ENCODE measurements at regions not wholly inside any gene's neighbourhood (a gene's known extent, or its start where the extent isn't known, plus 50 kb on each side); places are given as distances from the start of the nearest gene placed in this dataset.

- CTCF ChIA-PET: no interaction called here
- Histone ChIP-seq H3K4me3 (ENCODE audit: low read depth, low read length) (no peak overlapping the region), H3K36me3 (ENCODE audit: control insufficient read depth in 2 of 2, insufficient read depth in 1 of 2, low read length in 2 of 2) (no peaks in the 10 kb centered on the region), H3K27ac (ENCODE audit: extremely low read depth, low read depth, low read length) (no peak overlapping the region), H3K4me1 (ENCODE audit: control insufficient read depth, insufficient read depth, low read length) (no peaks in the 10 kb centered on the region), H3K9me3 (ENCODE audit: control insufficient read depth, insufficient read depth, low read depth, low read length) (no peaks in the 10 kb centered on the region)
- POLR2A ChIA-PET: no interaction called here
- no peak for TF ChIP-seq ZNF404 (tag by site-specific recombination; IDR thresholded peaks at IDR 0.05)
- no peak for TF ChIP-seq ZNF354C (tag by site-specific recombination; IDR thresholded peaks at IDR 0.05; ENCODE audit: borderline replicate concordance, low read depth)
- no peak for TF ChIP-seq ZNF366 (tag by site-specific recombination; conservative IDR thresholded peaks at IDR 0.05)
- TF ChIP-seq MYNN (tag by site-specific recombination; IDR thresholded peaks at IDR 0.05; ENCODE audit: borderline replicate concordance): no peak
- no peak for TF ChIP-seq ZNF10 (tag by site-specific recombination; IDR thresholded peaks at IDR 0.05)
- TF ChIP-seq, protein P1, sequence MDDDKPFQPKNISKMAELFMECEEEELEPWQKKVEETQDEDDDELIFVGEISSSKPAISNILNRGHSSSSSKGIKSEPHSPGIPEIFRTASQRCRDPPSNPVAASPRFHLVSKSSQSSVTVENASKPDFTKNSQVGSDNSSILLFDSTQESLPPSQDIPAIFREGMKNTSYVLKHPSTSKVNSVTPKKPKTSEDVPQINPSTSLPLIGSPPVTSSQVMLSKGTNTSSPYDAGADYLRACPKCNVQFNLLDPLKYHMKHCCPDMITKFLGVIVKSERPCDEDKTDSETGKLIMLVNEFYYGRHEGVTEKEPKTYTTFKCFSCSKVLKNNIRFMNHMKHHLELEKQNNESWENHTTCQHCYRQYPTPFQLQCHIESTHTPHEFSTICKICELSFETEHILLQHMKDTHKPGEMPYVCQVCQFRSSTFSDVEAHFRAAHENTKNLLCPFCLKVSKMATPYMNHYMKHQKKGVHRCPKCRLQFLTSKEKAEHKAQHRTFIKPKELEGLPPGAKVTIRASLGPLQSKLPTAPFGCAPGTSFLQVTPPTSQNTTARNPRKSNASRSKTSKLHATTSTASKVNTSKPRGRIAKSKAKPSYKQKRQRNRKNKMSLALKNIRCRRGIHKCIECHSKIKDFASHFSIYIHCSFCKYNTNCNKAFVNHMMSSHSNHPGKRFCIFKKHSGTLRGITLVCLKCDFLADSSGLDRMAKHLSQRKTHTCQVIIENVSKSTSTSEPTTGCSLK (tag by site-specific recombination; IDR thresholded peaks at IDR 0.05): no peak
- TF ChIP-seq ZBTB8A (tag by site-specific recombination; IDR thresholded peaks at IDR 0.05): no peak
Measured at GRCh38 chr12:43052441-43052840, 462.9 kb upstream of the PRICKLE1 start.

DNA sequence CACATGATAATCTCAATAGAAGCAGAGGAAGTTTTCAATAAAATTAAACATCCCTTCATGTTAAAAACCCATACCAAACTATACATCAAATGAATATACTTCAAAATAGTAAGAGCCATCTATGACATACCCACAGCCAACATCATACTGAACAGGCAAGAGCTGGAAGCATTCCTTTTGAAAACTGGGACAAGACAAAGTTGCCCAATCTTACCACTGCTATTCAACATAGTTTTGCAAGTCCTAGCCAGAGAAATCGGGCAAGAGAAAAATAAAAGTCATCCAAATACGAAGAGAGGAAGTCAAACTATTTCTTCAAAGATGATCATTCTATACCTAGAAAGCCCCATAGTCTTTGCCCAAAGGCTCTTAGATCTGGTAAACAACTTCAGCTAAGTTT lies 454.7 kb upstream of the PRICKLE1 start:
- POLR2A ChIA-PET: no interaction called here
- no peak overlapping the region for H3K4me3 ChIP-seq (ENCODE audit: low read depth, low read length)
- TF ChIP-seq IKZF3 (tag by site-specific recombination; IDR thresholded peaks at IDR 0.05): no peak
- no peak for TF ChIP-seq ZNF561 (tag by site-specific recombination; IDR thresholded peaks at IDR 0.05; ENCODE audit: borderline replicate concordance)
- TF ChIP-seq ZNF24 (tag by site-specific recombination; IDR thresholded peaks at IDR 0.05): no peak
- TF ChIP-seq BCL6B (tag by site-specific recombination; IDR thresholded peaks at IDR 0.05): no peak
- TF ChIP-seq, protein P2, sequence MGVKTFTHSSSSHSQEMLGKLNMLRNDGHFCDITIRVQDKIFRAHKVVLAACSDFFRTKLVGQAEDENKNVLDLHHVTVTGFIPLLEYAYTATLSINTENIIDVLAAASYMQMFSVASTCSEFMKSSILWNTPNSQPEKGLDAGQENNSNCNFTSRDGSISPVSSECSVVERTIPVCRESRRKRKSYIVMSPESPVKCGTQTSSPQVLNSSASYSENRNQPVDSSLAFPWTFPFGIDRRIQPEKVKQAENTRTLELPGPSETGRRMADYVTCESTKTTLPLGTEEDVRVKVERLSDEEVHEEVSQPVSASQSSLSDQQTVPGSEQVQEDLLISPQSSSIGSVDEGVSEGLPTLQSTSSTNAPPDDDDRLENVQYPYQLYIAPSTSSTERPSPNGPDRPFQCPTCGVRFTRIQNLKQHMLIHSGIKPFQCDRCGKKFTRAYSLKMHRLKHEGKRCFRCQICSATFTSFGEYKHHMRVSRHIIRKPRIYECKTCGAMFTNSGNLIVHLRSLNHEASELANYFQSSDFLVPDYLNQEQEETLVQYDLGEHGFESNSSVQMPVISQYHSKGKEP (tag by site-specific recombination; IDR thresholded peaks at IDR 0.05): no peak
- no peak for TF ChIP-seq ZNF747 (tag by site-specific recombination; IDR thresholded peaks at IDR 0.05)
- no peak for TF ChIP-seq ZNF266 (tag by site-specific recombination; IDR thresholded peaks at IDR 0.05; ENCODE audit: low read depth)
- TF ChIP-seq BCL11B (tag by site-specific recombination; IDR thresholded peaks at IDR 0.05; ENCODE audit: low read depth): no peak
- TF ChIP-seq ZNF571 (tag by site-specific recombination; IDR thresholded peaks at IDR 0.05): no peak
- TF ChIP-seq GLI2 (tag by site-specific recombination; IDR thresholded peaks at IDR 0.05; ENCODE audit: borderline replicate concordance, low read depth): no peak
- no peak for TF ChIP-seq ZNF248 (tag by site-specific recombination; IDR thresholded peaks at IDR 0.05)
- CTCF ChIA-PET: no interaction called here
- H3K9me3 ChIP-seq (ENCODE audit: control insufficient read depth, insufficient read depth, low read depth, low read length): no peaks in the 10 kb centered on the region
- H3K36me3 ChIP-seq (ENCODE audit: control insufficient read depth in 2 of 2, insufficient read depth in 1 of 2, low read length in 2 of 2): no peaks in the 10 kb centered on the region
- no peaks in the 10 kb centered on the region for H3K4me1 ChIP-seq (ENCODE audit: control insufficient read depth, insufficient read depth, low read length)
- no peak overlapping the region for H3K27ac ChIP-seq (ENCODE audit: extremely low read depth, low read depth, low read length)

- H3K9me3 ChIP-seq (ENCODE audit: control insufficient read depth, insufficient read depth, low read depth, low read length): no peaks in the 10 kb centered on the region
- 0 out of 2 replicates have a peak, but pooled peaks have one; percentile 18 for TF ChIP-seq PRDM1 (tag by site-specific recombination; IDR thresholded peaks at IDR 0.05)
- no peak for TF ChIP-seq ZNF211 (tag by site-specific recombination; IDR thresholded peaks at IDR 0.05; ENCODE audit: low read depth)
- TF ChIP-seq ZFP41 (tag by site-specific recombination; IDR thresholded peaks at IDR 0.05; ENCODE audit: borderline replicate concordance): no peak
- no peaks in the 10 kb centered on the region for H3K4me1 ChIP-seq (ENCODE audit: control insufficient read depth, insufficient read depth, low read length)
- CTCF ChIA-PET: interaction anchor here (0.7 to 1.2 kb wide), 3 partner anchors 10 to 350 kb away, joined by 3 to 5 read pairs (median 4); no protein-coding TSS in a partner anchor
- POLR2A ChIA-PET: no interaction called here
- no peaks in the 10 kb centered on the region for H3K36me3 ChIP-seq (ENCODE audit: control insufficient read depth in 2 of 2, insufficient read depth in 1 of 2, low read length in 2 of 2)
- no peak overlapping the region for H3K27ac ChIP-seq (ENCODE audit: extremely low read depth, low read depth, low read length)
- no peak overlapping the region for H3K4me3 ChIP-seq (ENCODE audit: low read depth, low read length)
Measured at GRCh38 chr12:43038991-43039390, 449.4 kb upstream of the PRICKLE1 start.
